ENCODE measurements at regions not wholly inside any gene's neighbourhood (a gene's known extent, or its start where the extent isn't known, plus 50 kb on each side); places are given as distances from the start of the nearest gene placed in this dataset.

DNA sequence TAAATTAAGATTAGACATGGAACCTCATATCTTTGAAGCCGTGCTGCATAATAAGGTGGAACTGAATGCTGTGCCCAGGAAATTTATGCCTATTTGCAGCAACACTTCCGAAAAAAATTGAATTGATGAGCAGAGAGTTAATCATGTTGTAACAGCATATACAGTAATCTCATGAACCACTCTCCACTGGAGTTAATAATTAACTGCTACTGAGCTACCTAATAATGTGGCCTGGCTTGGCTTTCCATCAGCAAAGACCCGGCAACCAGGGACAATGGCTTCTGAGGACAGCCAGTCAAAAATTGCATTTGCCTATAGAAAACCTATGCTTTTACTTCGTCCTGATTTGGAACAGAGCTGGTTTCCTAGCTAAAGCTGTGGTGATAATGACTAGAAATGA, 63.8 kb upstream of the GATB start:
- TF ChIP-seq, protein P1, sequence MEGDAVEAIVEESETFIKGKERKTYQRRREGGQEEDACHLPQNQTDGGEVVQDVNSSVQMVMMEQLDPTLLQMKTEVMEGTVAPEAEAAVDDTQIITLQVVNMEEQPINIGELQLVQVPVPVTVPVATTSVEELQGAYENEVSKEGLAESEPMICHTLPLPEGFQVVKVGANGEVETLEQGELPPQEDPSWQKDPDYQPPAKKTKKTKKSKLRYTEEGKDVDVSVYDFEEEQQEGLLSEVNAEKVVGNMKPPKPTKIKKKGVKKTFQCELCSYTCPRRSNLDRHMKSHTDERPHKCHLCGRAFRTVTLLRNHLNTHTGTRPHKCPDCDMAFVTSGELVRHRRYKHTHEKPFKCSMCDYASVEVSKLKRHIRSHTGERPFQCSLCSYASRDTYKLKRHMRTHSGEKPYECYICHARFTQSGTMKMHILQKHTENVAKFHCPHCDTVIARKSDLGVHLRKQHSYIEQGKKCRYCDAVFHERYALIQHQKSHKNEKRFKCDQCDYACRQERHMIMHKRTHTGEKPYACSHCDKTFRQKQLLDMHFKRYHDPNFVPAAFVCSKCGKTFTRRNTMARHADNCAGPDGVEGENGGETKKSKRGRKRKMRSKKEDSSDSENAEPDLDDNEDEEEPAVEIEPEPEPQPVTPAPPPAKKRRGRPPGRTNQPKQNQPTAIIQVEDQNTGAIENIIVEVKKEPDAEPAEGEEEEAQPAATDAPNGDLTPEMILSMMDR (IDR thresholded peaks at IDR 0.05 in 2 of 3, conservative IDR thresholded peaks at IDR 0.05 in 1 of 3; ENCODE audit: borderline replicate concordance in 1 of 3, insufficient read depth in 1 of 3, low read depth in 2 of 3, low read length in 2 of 3): no peak
- TF ChIP-seq EZH2 (IDR thresholded peaks at IDR 0.05) (no peak), POLR2A (IDR thresholded peaks at IDR 0.05; ENCODE audit: borderline replicate concordance, extremely low read depth, insufficient read depth, insufficient read length) (no peak), JUND (IDR thresholded peaks at IDR 0.05) (no peak)
